H1 (cell line): ENCODE measurements at regions not wholly inside any gene's neighbourhood (a gene's known extent, or its start where the extent isn't known, plus 50 kb on each side); places are given as distances from the start of the nearest gene placed in this dataset.

Experiments used
- SAP30 ChIP-seq: fragments of 300-600 bp; sonication (generic); IDR thresholded peaks from 2 replicates; pipeline ENCODE4 v1.7.1; 2012; ENCODE audit warnings: low read length, moderate library complexity, mild to moderate bottlenecking, inconsistent platforms; ENCODE audit not compliant: insufficient read depth, insufficient replicate concordance

DNA sequence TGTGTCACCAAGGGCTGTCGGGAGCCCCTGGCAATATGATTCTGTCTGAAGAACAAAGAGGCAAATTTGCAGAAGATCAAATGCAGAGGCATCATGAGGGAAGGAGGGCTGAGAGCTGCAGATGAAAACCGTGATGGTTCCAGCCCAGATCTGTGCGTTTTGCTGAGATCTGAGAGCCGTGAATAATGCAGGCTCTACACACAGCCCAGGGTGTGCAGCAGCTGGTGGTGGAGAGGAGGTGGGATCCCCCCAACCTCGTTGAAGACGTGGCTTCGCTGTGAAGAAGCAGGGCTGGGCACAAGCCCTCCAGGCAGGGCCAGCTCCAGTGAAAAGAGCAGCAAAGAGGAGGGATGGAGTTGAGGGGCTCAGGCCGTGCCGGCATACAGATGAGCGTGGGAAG is 75.5 kb downstream of the TSPAN17 start (continued):
- TF ChIP-seq SAP30: no peak
